Kidney glomerular epithelial cell (primary cell): ENCODE measurements at regions not wholly inside any gene's neighbourhood (a gene's known extent, or its start where the extent isn't known, plus 50 kb on each side); places are given as distances from the start of the nearest gene placed in this dataset.
A peak's percentile ranks its signal among the peaks of the same experiment; 100 is the strongest.
"Not testable (repeated sequence)": the region's sequence is repeated elsewhere in the genome, so short reads cannot be mapped to it uniquely, and the experiment has no call there.

Experiments used
- DNase-seq: peaks from one replicate; lab custom pipeline; 2025; lab: John Stamatoyannopoulos, UW

GRCh38 chr7:17440025-17440784, 141.8 kb downstream of the AHR start:
- not testable (repeated sequence) for DNase-seq

GRCh38 chr7:17440831-17441230, 142.4 kb downstream of the AHR start:
- DNase-seq: no peak

- DNase-seq: no peak
Measured at GRCh38 chr7:17441557-17441956, 143.1 kb downstream of the AHR start.

GRCh38 chr7:17444151-17444550, 145.7 kb downstream of the AHR start:
- no peak for DNase-seq

GRCh38 chr7:17444673-17445072, 146.2 kb downstream of the AHR start:
- DNase-seq: peak; percentile 24

- no peak for DNase-seq
Measured at GRCh38 chr7:17446340-17446739, 147.9 kb downstream of the AHR start.

GRCh38 chr7:17447728-17448478, 149.5 kb downstream of the AHR start:
- no peak for DNase-seq

GRCh38 chr7:17448479-17449423, 150.3 kb downstream of the AHR start:
- no peak for DNase-seq

- DNase-seq: no peak
Measured at GRCh38 chr7:17456541-17456940, 158.1 kb downstream of the AHR start.

- DNase-seq: no peak
Measured at GRCh38 chr7:17460001-17460400, 161.5 kb downstream of the AHR start.

GRCh38 chr7:17460665-17461064, 162.2 kb downstream of the AHR start:
- no peak for DNase-seq

- no peak for DNase-seq
Measured at GRCh38 chr7:17462131-17462631, 163.7 kb downstream of the AHR start.

GRCh38 chr7:17463511-17464085, 165.1 kb downstream of the AHR start:
- no peak for DNase-seq

GRCh38 chr7:17466216-17466615, 167.8 kb downstream of the AHR start:
- DNase-seq: no peak

- no peak for DNase-seq
Measured at GRCh38 chr7:17467386-17467945, 169.0 kb downstream of the AHR start.

- DNase-seq: no peak
Measured at GRCh38 chr7:17471325-17471724, 172.9 kb downstream of the AHR start.

- no peak for DNase-seq
Measured at GRCh38 chr7:17472518-17472917, 174.1 kb downstream of the AHR start.

GRCh38 chr7:17472939-17473338, 174.5 kb downstream of the AHR start:
- DNase-seq: peak; percentile 5

- no peak for DNase-seq
Measured at GRCh38 chr7:17474724-17475344, 176.4 kb downstream of the AHR start.

GRCh38 chr7:17477182-17477581, 178.7 kb downstream of the AHR start:
- no peak for DNase-seq

GRCh38 chr7:17481118-17481517, 182.7 kb downstream of the AHR start:
- no peak for DNase-seq
